ENCODE measurements at regions not wholly inside any gene's neighbourhood (a gene's known extent, or its start where the extent isn't known, plus 50 kb on each side); places are given as distances from the start of the nearest gene placed in this dataset.

DNA sequence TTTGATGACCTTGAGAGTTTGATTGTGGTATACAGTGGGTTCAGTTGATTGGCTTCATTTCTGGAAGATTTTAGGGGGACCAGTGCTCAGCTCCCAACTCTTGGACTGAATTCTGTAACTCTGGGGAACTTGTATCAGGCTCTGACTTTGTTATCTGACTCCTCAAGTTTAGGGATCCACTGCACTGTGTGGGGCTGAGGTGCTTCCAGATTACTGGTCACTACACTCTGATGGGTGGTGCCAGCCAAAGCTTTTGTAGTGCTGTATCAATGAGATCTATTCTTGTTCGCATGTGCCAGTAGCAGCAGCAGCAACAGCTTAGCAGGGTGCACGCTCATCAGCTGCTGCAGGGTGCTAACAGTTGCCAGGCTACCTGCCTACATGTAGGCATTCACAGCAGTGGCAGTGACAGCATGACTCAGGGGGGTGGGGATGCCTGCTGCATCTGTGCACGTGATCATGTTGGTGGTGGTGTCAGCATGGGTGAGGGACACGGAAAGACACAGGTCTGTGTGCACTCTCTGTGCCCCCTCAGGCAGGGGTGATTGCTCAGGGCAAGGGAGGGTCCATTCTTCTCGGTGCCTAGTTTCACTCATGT, 438.8 kb upstream of the SEMA6A start:
- CTCF ChIA-PET (ENCODE audit: unreplicated experiment) = no interaction called here
- TF ChIP-seq, protein P1, sequence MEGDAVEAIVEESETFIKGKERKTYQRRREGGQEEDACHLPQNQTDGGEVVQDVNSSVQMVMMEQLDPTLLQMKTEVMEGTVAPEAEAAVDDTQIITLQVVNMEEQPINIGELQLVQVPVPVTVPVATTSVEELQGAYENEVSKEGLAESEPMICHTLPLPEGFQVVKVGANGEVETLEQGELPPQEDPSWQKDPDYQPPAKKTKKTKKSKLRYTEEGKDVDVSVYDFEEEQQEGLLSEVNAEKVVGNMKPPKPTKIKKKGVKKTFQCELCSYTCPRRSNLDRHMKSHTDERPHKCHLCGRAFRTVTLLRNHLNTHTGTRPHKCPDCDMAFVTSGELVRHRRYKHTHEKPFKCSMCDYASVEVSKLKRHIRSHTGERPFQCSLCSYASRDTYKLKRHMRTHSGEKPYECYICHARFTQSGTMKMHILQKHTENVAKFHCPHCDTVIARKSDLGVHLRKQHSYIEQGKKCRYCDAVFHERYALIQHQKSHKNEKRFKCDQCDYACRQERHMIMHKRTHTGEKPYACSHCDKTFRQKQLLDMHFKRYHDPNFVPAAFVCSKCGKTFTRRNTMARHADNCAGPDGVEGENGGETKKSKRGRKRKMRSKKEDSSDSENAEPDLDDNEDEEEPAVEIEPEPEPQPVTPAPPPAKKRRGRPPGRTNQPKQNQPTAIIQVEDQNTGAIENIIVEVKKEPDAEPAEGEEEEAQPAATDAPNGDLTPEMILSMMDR (conservative IDR thresholded peaks at IDR 0.05; ENCODE audit: low read length) = no peak
- TF ChIP-seq EZH2phosphoT487 (IDR thresholded peaks at IDR 0.05; ENCODE audit: borderline replicate concordance, low read depth, low read length) = no peak

GRCh38 chr5:117010574-117010973, 436.0 kb upstream of the SEMA6A start:
- Histone ChIP-seq H3K4me2 (ENCODE audit: low read length) (no peak overlapping the region), H3K27ac (ENCODE audit: low read depth, low read length, poor library complexity, severe bottlenecking) (no peak overlapping the region), H3K4me1 (ENCODE audit: insufficient read depth, low read length, poor library complexity, severe bottlenecking) (no peaks in the 10 kb centered on the region), H3K9me2 (ENCODE audit: insufficient read depth, low read length) (no peaks in the 10 kb centered on the region), H4K20me1 (ENCODE audit: insufficient read depth, low read length) (no peaks in the 10 kb centered on the region), H3K36me3 (ENCODE audit: insufficient read depth, low read length) (no peaks in the 10 kb centered on the region), H3K4me3 (ENCODE audit: low read depth, low read length, poor library complexity, severe bottlenecking) (no peak overlapping the region), H2AFZ (ENCODE audit: low read length) (no peak overlapping the region), H3K79me2 (ENCODE audit: insufficient read depth, low read depth, low read length) (no peaks in the 10 kb centered on the region), H3K9me3 (ENCODE audit: low read length) (no peaks in the 10 kb centered on the region)
- BruUV-seq (replicated peaks) = no TSS peak
- intact Hi-C loops (cut with micrococcal nuclease; ENCODE audit: unreplicated experiment) = no loop called here
- TF ChIP-seq, protein P1 (conservative IDR thresholded peaks at IDR 0.05; ENCODE audit: low read length) = no peak
- TF ChIP-seq EZH2phosphoT487 (IDR thresholded peaks at IDR 0.05; ENCODE audit: borderline replicate concordance, low read depth, low read length) = no peak
- DNase-seq (ENCODE audit: low spot score) = no peak
- ChIA-PET CTCF (ENCODE audit: unreplicated experiment) (no interaction called here), POLR2A (no interaction called here)

More for the DNA sequence above, 438.8 kb upstream of the SEMA6A start:
- intact Hi-C loops (cut with micrococcal nuclease; ENCODE audit: unreplicated experiment) = no loop called here
- Histone ChIP-seq H3K79me2 (ENCODE audit: insufficient read depth, low read depth, low read length) (no peaks in the 10 kb centered on the region), H3K4me1 (ENCODE audit: insufficient read depth, low read length, poor library complexity, severe bottlenecking) (no peaks in the 10 kb centered on the region), H4K20me1 (ENCODE audit: insufficient read depth, low read length) (no peaks in the 10 kb centered on the region), H3K9me2 (ENCODE audit: insufficient read depth, low read length) (no peaks in the 10 kb centered on the region), H3K4me3 (ENCODE audit: low read depth, low read length, poor library complexity, severe bottlenecking) (no peak overlapping the region), H3K27ac (ENCODE audit: low read depth, low read length, poor library complexity, severe bottlenecking) (no peak overlapping the region), H3K4me2 (ENCODE audit: low read length) (no peak overlapping the region), H3K9me3 (ENCODE audit: low read length) (no peaks in the 10 kb centered on the region), H3K36me3 (ENCODE audit: insufficient read depth, low read length) (no peaks in the 10 kb centered on the region), H2AFZ (ENCODE audit: low read length) (no peak overlapping the region)
- POLR2A ChIA-PET = no interaction called here
- DNase-seq (ENCODE audit: low spot score) = no peak
- no TSS peak for BruUV-seq (replicated peaks)

DNA sequence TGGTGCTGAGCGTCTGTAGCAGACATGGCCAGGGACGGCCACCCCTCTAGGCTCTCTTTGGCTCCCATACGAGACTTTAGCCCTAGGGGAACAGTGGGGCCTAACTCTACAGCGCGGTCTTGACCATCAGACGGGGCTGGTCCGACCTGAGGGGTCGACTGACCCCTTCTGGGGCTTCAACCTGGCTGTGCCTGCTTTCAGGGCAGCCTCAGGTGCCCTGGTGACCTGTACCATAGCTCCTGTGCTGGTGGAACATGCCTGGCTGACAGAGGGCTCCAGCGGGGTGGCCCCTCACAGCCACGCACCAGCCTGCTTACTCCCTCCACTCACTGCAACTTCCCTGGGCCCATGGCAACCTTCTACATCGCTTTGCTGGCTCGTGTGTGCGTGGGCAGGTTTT, 423.4 kb upstream of the SEMA6A start:
- intact Hi-C loops (cut with micrococcal nuclease; ENCODE audit: unreplicated experiment) = no loop called here
- ChIA-PET POLR2A (no interaction called here), CTCF (ENCODE audit: unreplicated experiment) (no interaction called here)

More for the DNA sequence above, 423.4 kb upstream of the SEMA6A start:
- H3K9me2 ChIP-seq (ENCODE audit: insufficient read depth, low read length) = no peaks in the 10 kb centered on the region
- no peaks in the 10 kb centered on the region for H4K20me1 ChIP-seq (ENCODE audit: insufficient read depth, low read length)
- BruUV-seq (replicated peaks) = no TSS peak
- H3K4me2 ChIP-seq (ENCODE audit: low read length) = no peak overlapping the region
- no peak overlapping the region for H3K27ac ChIP-seq (ENCODE audit: low read depth, low read length, poor library complexity, severe bottlenecking)
- no peak for DNase-seq (ENCODE audit: low spot score)
- TF ChIP-seq, protein P1 (conservative IDR thresholded peaks at IDR 0.05; ENCODE audit: low read length) = no peak
- no peak for TF ChIP-seq EZH2phosphoT487 (IDR thresholded peaks at IDR 0.05; ENCODE audit: borderline replicate concordance, low read depth, low read length)
- no peak overlapping the region for H2AFZ ChIP-seq (ENCODE audit: low read length)
- no peak overlapping the region for H3K4me3 ChIP-seq (ENCODE audit: low read depth, low read length, poor library complexity, severe bottlenecking)
- H3K9me3 ChIP-seq (ENCODE audit: low read length) = no peaks in the 10 kb centered on the region
- no peaks in the 10 kb centered on the region for H3K4me1 ChIP-seq (ENCODE audit: insufficient read depth, low read length, poor library complexity, severe bottlenecking)
- H3K36me3 ChIP-seq (ENCODE audit: insufficient read depth, low read length) = no peaks in the 10 kb centered on the region
- no peaks in the 10 kb centered on the region for H3K79me2 ChIP-seq (ENCODE audit: insufficient read depth, low read depth, low read length)
